ENCODE measurements at regions not wholly inside any gene's neighbourhood (a gene's known extent, or its start where the extent isn't known, plus 50 kb on each side); places are given as distances from the start of the nearest gene placed in this dataset.

GRCh38 chrX:142742581-142742980 is 283.1 kb upstream of the SPANXN4 start:
- DNase-seq (ENCODE audit: low spot score), result no peak

GRCh38 chrX:142733327-142733726 is 292.4 kb upstream of the SPANXN4 start:
- no peak for DNase-seq (ENCODE audit: low spot score)

- no peak for DNase-seq (ENCODE audit: low spot score)
These were observed 313.9 kb upstream of the SPANXN4 start for GRCh38 chrX:142711796-142712290.

GRCh38 chrX:142702749-142703148 is 323.0 kb upstream of the SPANXN4 start:
- no peak for DNase-seq (ENCODE audit: low spot score)

GRCh38 chrX:142688256-142688655 is 337.5 kb upstream of the SPANXN4 start:
- DNase-seq (ENCODE audit: low spot score), result no peak

GRCh38 chrX:142686653-142687283 is 339.0 kb upstream of the SPANXN4 start:
- no peak for DNase-seq (ENCODE audit: low spot score)

- DNase-seq (ENCODE audit: low spot score), result no peak
These were observed 339.5 kb upstream of the SPANXN4 start for GRCh38 chrX:142686206-142686605.

- DNase-seq (ENCODE audit: low spot score), result no peak
These were observed 345.7 kb upstream of the SPANXN4 start for GRCh38 chrX:142680038-142680437.

- no peak for DNase-seq (ENCODE audit: low spot score)
These were observed 354.7 kb upstream of the SPANXN4 start for GRCh38 chrX:142671036-142671435.

- no peak for DNase-seq (ENCODE audit: low spot score)
These were observed 362.2 kb upstream of the SPANXN4 start for GRCh38 chrX:142663330-142664095.

- DNase-seq (ENCODE audit: low spot score), result no peak
These were observed 364.0 kb upstream of the SPANXN4 start for GRCh38 chrX:142661696-142662095.

GRCh38 chrX:142655507-142655906 is 370.2 kb upstream of the SPANXN4 start:
- DNase-seq (ENCODE audit: low spot score), result no peak

- DNase-seq (ENCODE audit: low spot score), result no peak
These were observed 388.5 kb upstream of the SPANXN4 start for GRCh38 chrX:142637206-142637605.

- DNase-seq (ENCODE audit: low spot score), result no peak
These were observed 409.1 kb upstream of the SPANXN4 start for GRCh38 chrX:142616636-142617035.

GRCh38 chrX:142613403-142613802 is 408.3 kb upstream of the MAGEC2 start:
- no peak for DNase-seq (ENCODE audit: low spot score)

- peak; percentile 5 for DNase-seq (ENCODE audit: low spot score)
These were observed 401.5 kb upstream of the MAGEC2 start for GRCh38 chrX:142606629-142607028.

- no peak for DNase-seq (ENCODE audit: low spot score)
These were observed 396.7 kb upstream of the MAGEC2 start for GRCh38 chrX:142601792-142602191.

GRCh38 chrX:142593361-142593862 is 388.3 kb upstream of the MAGEC2 start:
- DNase-seq (ENCODE audit: low spot score), result no peak

- no peak for DNase-seq (ENCODE audit: low spot score)
These were observed 371.5 kb upstream of the MAGEC2 start for GRCh38 chrX:142576615-142577014.

- DNase-seq (ENCODE audit: low spot score), result no peak
These were observed 344.8 kb upstream of the MAGEC2 start for GRCh38 chrX:142549923-142550322.

- DNase-seq (ENCODE audit: low spot score), result no peak
These were observed 300.7 kb upstream of the MAGEC2 start for GRCh38 chrX:142505839-142506238.

GRCh38 chrX:142503967-142504643 is 299.0 kb upstream of the MAGEC2 start:
- no peak for DNase-seq (ENCODE audit: low spot score)

GRCh38 chrX:142502441-142502840 is 297.4 kb upstream of the MAGEC2 start:
- no peak for DNase-seq (ENCODE audit: low spot score)

All from activated CD4-positive, alpha-beta T cell treated with anti-CD3 and anti-CD28 coated beads, Interleukin-2, Interleukin-4, amounts not matched to agents 100 ng/mL and 50 ng/mL, durations not matched to agents 16 hours and 8 hours (primary cell).